ENCODE measurements at regions not wholly inside any gene's neighbourhood (a gene's known extent, or its start where the extent isn't known, plus 50 kb on each side); places are given as distances from the start of the nearest gene placed in this dataset.
"Not testable (repeated sequence)": the region's sequence is repeated elsewhere in the genome, so short reads cannot be mapped to it uniquely, and the experiment has no call there.

GRCh38 chr5:119752921-119753886, 123.8 kb downstream of the FAM170A start:
- Mint-ChIP-seq H3K9me3 (peaks cover 12% of the 10 kb centered on the region), H3K36me3 (no peaks in the 10 kb centered on the region), H3K4me3 (no peak overlapping the region), H3K4me1 (ENCODE audit: low read depth in 2 of 2) (no peaks in the 10 kb centered on the region), H3K27ac (no peak overlapping the region), H3K27me3 (no peaks in the 10 kb centered on the region)
- no peak for DNase-seq (ENCODE audit: low spot score)
- no peak for ATAC-seq

GRCh38 chr5:119754825-119755224, 125.5 kb downstream of the FAM170A start:
- not testable (repeated sequence) for H3K27me3 Mint-ChIP-seq; H3K4me1 Mint-ChIP-seq (ENCODE audit: low read depth in 2 of 2); H3K36me3 Mint-ChIP-seq; H3K4me3 Mint-ChIP-seq; H3K9me3 Mint-ChIP-seq; H3K27ac Mint-ChIP-seq; DNase-seq (ENCODE audit: low spot score); ATAC-seq

- H3K27ac Mint-ChIP-seq: no peak overlapping the region
- ATAC-seq: no peak
- H3K4me1 Mint-ChIP-seq (ENCODE audit: low read depth in 2 of 2): no peaks in the 10 kb centered on the region
- peaks cover 9% of the 10 kb centered on the region for H3K9me3 Mint-ChIP-seq
- no peak overlapping the region for H3K4me3 Mint-ChIP-seq
- DNase-seq (ENCODE audit: low spot score): no peak
- H3K27me3 Mint-ChIP-seq: no peaks in the 10 kb centered on the region
- H3K36me3 Mint-ChIP-seq: no peaks in the 10 kb centered on the region
These were observed 127.9 kb downstream of the FAM170A start for GRCh38 chr5:119757276-119757675.

GRCh38 chr5:119769695-119770693, 140.6 kb downstream of the FAM170A start:
- not testable (repeated sequence) for H3K9me3 Mint-ChIP-seq; H3K36me3 Mint-ChIP-seq; DNase-seq (ENCODE audit: low spot score); H3K4me3 Mint-ChIP-seq; ATAC-seq; H3K27me3 Mint-ChIP-seq; H3K4me1 Mint-ChIP-seq (ENCODE audit: low read depth in 2 of 2); H3K27ac Mint-ChIP-seq

GRCh38 chr5:119780145-119780544, 150.8 kb downstream of the FAM170A start:
- not testable (repeated sequence) for H3K27me3 Mint-ChIP-seq; DNase-seq (ENCODE audit: low spot score); ATAC-seq; H3K4me1 Mint-ChIP-seq (ENCODE audit: low read depth in 2 of 2); H3K4me3 Mint-ChIP-seq; H3K27ac Mint-ChIP-seq; H3K36me3 Mint-ChIP-seq
- H3K9me3 Mint-ChIP-seq: peaks cover 12% of the 10 kb centered on the region

GRCh38 chr5:119785057-119785456, 155.7 kb downstream of the FAM170A start:
- Mint-ChIP-seq H3K4me1 (ENCODE audit: low read depth in 2 of 2) (no peaks in the 10 kb centered on the region), H3K27ac (no peak overlapping the region), H3K27me3 (no peaks in the 10 kb centered on the region), H3K9me3 (peaks cover 19% of the 10 kb centered on the region), H3K36me3 (no peaks in the 10 kb centered on the region), H3K4me3 (no peak overlapping the region)
- ATAC-seq: no peak
- no peak for DNase-seq (ENCODE audit: low spot score)

- peaks cover 17% of the 10 kb centered on the region for H3K9me3 Mint-ChIP-seq
- DNase-seq (ENCODE audit: low spot score) (no peak), ATAC-seq (no peak)
- no peaks in the 10 kb centered on the region for H3K4me1 Mint-ChIP-seq (ENCODE audit: low read depth in 2 of 2)
- no peaks in the 10 kb centered on the region for H3K36me3 Mint-ChIP-seq
- no peak overlapping the region for H3K4me3 Mint-ChIP-seq
- no peak overlapping the region for H3K27ac Mint-ChIP-seq
- H3K27me3 Mint-ChIP-seq: no peaks in the 10 kb centered on the region
These were observed 160.2 kb downstream of the FAM170A start for GRCh38 chr5:119789406-119790117.

GRCh38 chr5:119792161-119792799, 162.9 kb downstream of the FAM170A start:
- no peaks in the 10 kb centered on the region for H3K27me3 Mint-ChIP-seq
- peaks cover 17% of the 10 kb centered on the region for H3K9me3 Mint-ChIP-seq
- H3K36me3 Mint-ChIP-seq: no peaks in the 10 kb centered on the region
- H3K4me1 Mint-ChIP-seq (ENCODE audit: low read depth in 2 of 2): no peaks in the 10 kb centered on the region
- DNase-seq (ENCODE audit: low spot score) (no peak), ATAC-seq (no peak)
- H3K27ac Mint-ChIP-seq: no peak overlapping the region
- no peak overlapping the region for H3K4me3 Mint-ChIP-seq

- DNase-seq (ENCODE audit: low spot score) (no peak), ATAC-seq (no peak)
- Mint-ChIP-seq H3K36me3 (no peaks in the 10 kb centered on the region), H3K27me3 (no peaks in the 10 kb centered on the region), H3K4me1 (ENCODE audit: low read depth in 2 of 2) (no peaks in the 10 kb centered on the region), H3K9me3 (peaks cover 8% of the 10 kb centered on the region), H3K4me3 (no peak overlapping the region), H3K27ac (no peak overlapping the region)
These were observed 166.4 kb downstream of the FAM170A start for GRCh38 chr5:119795768-119796167.

GRCh38 chr5:119801570-119801969, 172.2 kb downstream of the FAM170A start:
- H3K36me3 Mint-ChIP-seq: no peaks in the 10 kb centered on the region
- DNase-seq (ENCODE audit: low spot score): no peak
- H3K27me3 Mint-ChIP-seq: no peaks in the 10 kb centered on the region
- no peak overlapping the region for H3K4me3 Mint-ChIP-seq
- peaks cover 12% of the 10 kb centered on the region for H3K9me3 Mint-ChIP-seq
- ATAC-seq: no peak
- H3K27ac Mint-ChIP-seq: no peak overlapping the region
- no peaks in the 10 kb centered on the region for H3K4me1 Mint-ChIP-seq (ENCODE audit: low read depth in 2 of 2)

- Mint-ChIP-seq H3K4me1 (ENCODE audit: low read depth in 2 of 2) (no peaks in the 10 kb centered on the region), H3K36me3 (no peaks in the 10 kb centered on the region), H3K9me3 (peaks cover 28% of the 10 kb centered on the region), H3K27me3 (no peaks in the 10 kb centered on the region), H3K27ac (no peak overlapping the region), H3K4me3 (no peak overlapping the region)
- ATAC-seq (no peak), DNase-seq (ENCODE audit: low spot score) (no peak)
These were observed 178.7 kb downstream of the FAM170A start for GRCh38 chr5:119808024-119808423.

GRCh38 chr5:119808474-119808873, 179.1 kb downstream of the FAM170A start:
- ATAC-seq: peak in 1 of 2 donors; percentile 17
- Mint-ChIP-seq H3K36me3 (no peaks in the 10 kb centered on the region), H3K4me1 (ENCODE audit: low read depth in 2 of 2) (no peaks in the 10 kb centered on the region), H3K4me3 (no peak overlapping the region), H3K27me3 (no peaks in the 10 kb centered on the region), H3K27ac (no peak overlapping the region), H3K9me3 (peaks cover 30% of the 10 kb centered on the region)
- no peak for DNase-seq (ENCODE audit: low spot score)

- Mint-ChIP-seq H3K27me3 (no peaks in the 10 kb centered on the region), H3K36me3 (no peaks in the 10 kb centered on the region), H3K9me3 (peaks cover 27% of the 10 kb centered on the region), H3K4me3 (no peak overlapping the region), H3K27ac (no peak overlapping the region), H3K4me1 (ENCODE audit: low read depth in 2 of 2) (no peaks in the 10 kb centered on the region)
- DNase-seq (ENCODE audit: low spot score) (no peak), ATAC-seq (no peak)
These were observed 180.9 kb downstream of the FAM170A start for GRCh38 chr5:119810217-119810616.

Data from natural killer cell treated with Interleukin-12 subunit alpha and Interleukin-12 subunit beta and Interleukin-15 and Interleukin-18, amount 100 ng/mL, for 72 hours (primary cell).